Chondrocyte (in vitro differentiated cells): ENCODE measurements at regions not wholly inside any gene's neighbourhood (a gene's known extent, or its start where the extent isn't known, plus 50 kb on each side); places are given as distances from the start of the nearest gene placed in this dataset.

Experiments used
- DNase-seq: peaks from one replicate; pipeline ENCODE4 v3.0.0; 2021; ENCODE audit warnings: mixed read lengths, low spot score
- H3K27ac Mint-ChIP-seq: one replicate; pipeline ENCODE4 v1.8.0; 2021; ENCODE audit warnings: mild to moderate bottlenecking, moderate library complexity, mixed read lengths; ENCODE audit not compliant: unreplicated experiment
- H3K27me3 Mint-ChIP-seq: 2 replicates; pipeline ENCODE4 v1.8.0; 2021; ENCODE audit warnings: low read depth, mixed read lengths
- H3K36me3 Mint-ChIP-seq: 2 replicates; pipeline ENCODE4 v1.8.0; 2021; ENCODE audit warnings: low read depth, mixed read lengths
- H3K4me1 Mint-ChIP-seq: 2 replicates; pipeline ENCODE4 v1.8.0; 2021; ENCODE audit warnings: low read depth, mild to moderate bottlenecking, mixed read lengths
- H3K4me3 Mint-ChIP-seq: one replicate; pipeline ENCODE4 v1.8.0; 2021; ENCODE audit warnings: mild to moderate bottlenecking, moderate library complexity, mixed read lengths; ENCODE audit not compliant: unreplicated experiment
- H3K9me3 Mint-ChIP-seq: 2 replicates; pipeline ENCODE4 v1.8.0; 2021; ENCODE audit warnings: low read depth, mixed read lengths
- TF ChIP-seq, protein P1 (sequence below): fragments of 200-600 bp; sonication (generic); IDR thresholded peaks from 2 replicates; pipeline ENCODE4 v1.5.0; 2021; ENCODE audit warnings: antibody characterized with exemption, mild to moderate bottlenecking, moderate library complexity

DNA sequence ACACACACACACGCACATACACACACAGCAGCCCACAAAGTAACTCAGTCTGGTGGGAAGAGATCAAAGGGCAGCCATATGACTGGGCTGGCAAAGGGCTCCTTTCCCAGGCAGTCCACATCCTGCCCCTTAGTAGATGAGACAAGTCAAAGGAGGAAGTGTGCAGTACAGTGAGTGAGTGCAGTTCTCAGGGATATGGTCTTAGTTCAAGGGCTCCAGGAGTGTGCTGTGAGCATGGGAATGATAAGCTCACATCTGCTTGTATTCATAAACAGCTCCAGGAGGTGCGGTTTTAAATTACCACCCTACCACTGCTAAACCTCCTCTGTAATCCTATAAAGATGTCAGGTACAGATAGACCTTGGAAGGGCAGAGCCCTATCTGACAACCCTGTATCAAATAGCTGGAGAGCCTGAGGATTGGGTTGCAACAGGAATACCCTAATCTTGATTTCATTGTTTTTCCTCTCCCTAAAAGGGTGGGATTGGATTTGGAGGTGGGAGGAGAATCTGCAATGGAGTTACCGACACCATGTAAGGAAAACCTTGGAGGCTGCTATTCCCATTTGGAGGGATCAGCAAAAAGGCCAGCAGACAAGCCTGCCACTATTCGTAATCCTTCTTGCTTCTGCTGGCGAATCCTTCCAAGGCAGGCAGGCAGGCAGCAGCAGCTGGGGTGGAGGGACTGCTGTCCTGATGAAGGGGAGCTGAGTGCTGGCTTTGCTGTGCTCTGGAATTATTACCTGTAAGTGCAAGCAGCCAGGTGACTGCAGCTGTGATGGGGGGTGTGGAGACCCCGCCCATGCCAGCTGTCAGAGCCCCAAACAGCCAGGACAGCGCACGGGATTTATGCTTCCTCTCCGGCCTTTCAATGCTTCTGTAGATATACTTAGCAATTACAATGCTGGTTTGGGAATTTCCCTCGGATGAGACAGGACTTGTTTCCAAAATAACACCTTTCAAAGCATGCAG, 342.7 kb downstream of the PRL start:
- Mint-ChIP-seq H3K4me1 (peaks cover 45% of the 10 kb centered on the region), H3K4me3 (no peak overlapping the region)
- no peak for DNase-seq

DNA sequence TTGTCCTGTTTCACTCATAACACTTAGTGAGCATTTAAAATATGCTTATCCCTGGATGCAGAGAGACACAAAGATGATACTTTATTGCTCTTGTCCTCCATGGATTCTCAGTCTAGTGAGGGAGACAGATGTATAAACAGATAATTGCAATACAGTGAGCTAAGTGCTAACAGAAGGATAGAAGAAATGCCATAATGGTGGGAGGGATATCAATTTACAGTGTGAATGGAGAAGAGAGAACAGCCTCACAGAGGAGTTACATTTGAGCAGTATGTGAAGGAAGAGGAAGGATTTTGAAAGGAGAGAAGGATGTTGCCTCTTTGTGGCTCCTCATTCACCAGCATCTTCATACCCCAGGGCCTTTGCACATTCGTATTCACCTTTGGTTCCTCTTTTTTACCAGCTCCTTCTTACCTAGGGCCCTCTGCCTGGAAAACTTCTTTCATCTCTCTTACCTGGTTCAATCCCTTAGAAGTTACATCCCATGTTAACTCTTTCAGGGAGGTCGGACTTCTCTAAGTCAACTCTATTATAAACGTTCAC, 341.7 kb downstream of the PRL start:
- H3K4me1 Mint-ChIP-seq, result peaks cover 36% of the 10 kb centered on the region
- no peak overlapping the region for H3K4me3 Mint-ChIP-seq
- H3K36me3 Mint-ChIP-seq, result no peaks in the 10 kb centered on the region
- TF ChIP-seq, protein P1, sequence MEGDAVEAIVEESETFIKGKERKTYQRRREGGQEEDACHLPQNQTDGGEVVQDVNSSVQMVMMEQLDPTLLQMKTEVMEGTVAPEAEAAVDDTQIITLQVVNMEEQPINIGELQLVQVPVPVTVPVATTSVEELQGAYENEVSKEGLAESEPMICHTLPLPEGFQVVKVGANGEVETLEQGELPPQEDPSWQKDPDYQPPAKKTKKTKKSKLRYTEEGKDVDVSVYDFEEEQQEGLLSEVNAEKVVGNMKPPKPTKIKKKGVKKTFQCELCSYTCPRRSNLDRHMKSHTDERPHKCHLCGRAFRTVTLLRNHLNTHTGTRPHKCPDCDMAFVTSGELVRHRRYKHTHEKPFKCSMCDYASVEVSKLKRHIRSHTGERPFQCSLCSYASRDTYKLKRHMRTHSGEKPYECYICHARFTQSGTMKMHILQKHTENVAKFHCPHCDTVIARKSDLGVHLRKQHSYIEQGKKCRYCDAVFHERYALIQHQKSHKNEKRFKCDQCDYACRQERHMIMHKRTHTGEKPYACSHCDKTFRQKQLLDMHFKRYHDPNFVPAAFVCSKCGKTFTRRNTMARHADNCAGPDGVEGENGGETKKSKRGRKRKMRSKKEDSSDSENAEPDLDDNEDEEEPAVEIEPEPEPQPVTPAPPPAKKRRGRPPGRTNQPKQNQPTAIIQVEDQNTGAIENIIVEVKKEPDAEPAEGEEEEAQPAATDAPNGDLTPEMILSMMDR, result no peak
- H3K27me3 Mint-ChIP-seq, result no peaks in the 10 kb centered on the region
- no peak for DNase-seq
- no peak overlapping the region for H3K27ac Mint-ChIP-seq
- no peaks in the 10 kb centered on the region for H3K9me3 Mint-ChIP-seq

More for the DNA sequence above, 342.7 kb downstream of the PRL start:
- Mint-ChIP-seq H3K27me3 (no peaks in the 10 kb centered on the region), H3K36me3 (no peaks in the 10 kb centered on the region), H3K9me3 (no peaks in the 10 kb centered on the region), H3K27ac (peak overlapping the region; percentile 78)
- TF ChIP-seq, protein P1, result no peak

DNA sequence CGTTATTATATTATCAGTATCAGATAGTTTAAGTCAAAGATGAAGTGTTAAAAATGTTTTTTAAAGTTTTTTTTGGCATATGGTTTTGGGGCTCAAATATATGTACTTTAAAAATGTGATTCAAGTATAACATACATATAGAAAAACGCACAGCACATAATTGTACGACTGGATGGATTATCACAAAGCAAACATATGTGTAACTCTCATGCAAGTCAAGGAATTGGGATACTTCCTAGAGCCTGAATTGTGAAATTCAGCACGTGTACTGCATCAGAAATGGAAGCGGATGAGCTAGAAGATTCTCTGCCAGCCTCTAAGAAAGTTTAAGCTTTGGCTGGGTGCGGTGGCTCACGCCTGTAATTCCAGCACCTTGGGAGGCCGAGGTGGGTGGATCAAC, 340.9 kb downstream of the PRL start:
- Mint-ChIP-seq H3K9me3 (no peaks in the 10 kb centered on the region), H3K27ac (no peak overlapping the region), H3K4me1 (peaks cover 29% of the 10 kb centered on the region), H3K27me3 (no peaks in the 10 kb centered on the region), H3K36me3 (no peaks in the 10 kb centered on the region), H3K4me3 (no peak overlapping the region)
- DNase-seq, result no peak
- TF ChIP-seq, protein P1, result no peak

DNA sequence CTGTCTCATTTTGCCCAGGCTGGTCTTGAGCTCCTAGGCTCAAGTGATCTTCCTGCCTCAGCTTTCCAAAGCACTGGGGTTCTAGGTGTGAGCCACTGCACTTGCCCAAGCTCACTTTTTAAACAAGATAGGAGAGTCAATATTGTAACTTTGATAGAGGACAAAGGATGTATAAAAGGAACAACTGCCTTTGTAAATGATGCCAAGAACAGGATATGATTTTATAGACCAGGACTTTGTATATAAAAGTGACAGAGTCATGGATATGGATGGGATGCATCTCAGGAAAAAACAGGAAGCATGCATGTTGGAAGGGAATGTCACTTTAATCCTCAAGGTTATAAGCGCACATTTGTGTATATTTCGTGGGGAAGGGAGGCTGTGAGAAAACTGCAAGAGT, 338.4 kb downstream of the PRL start:
- Mint-ChIP-seq H3K36me3 (no peaks in the 10 kb centered on the region), H3K4me3 (no peak overlapping the region), H3K4me1 (peaks cover 16% of the 10 kb centered on the region), H3K9me3 (no peaks in the 10 kb centered on the region), H3K27me3 (no peaks in the 10 kb centered on the region), H3K27ac (no peak overlapping the region)
- TF ChIP-seq, protein P1, result no peak
- DNase-seq, result no peak

DNA sequence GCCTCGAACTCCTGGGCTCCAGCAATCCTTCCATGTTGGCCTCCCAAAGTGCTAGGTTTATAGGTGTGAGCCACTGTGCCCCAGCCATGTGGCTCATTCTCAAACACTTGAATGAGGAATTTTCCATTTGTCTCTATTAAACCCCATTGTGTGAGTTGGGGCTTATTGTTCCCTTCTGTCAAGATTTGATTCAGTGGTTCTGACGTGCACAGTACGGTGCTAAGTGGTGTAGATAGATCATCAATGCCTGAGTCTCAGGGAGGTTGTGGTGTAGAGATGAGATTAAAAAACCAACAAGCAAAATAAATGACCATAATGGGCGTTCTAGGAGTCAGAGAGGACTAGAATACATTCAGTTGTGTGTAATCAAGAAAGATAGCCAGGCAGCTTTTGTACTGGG, 335.6 kb downstream of the PRL start:
- H3K4me3 Mint-ChIP-seq, result no peak overlapping the region
- DNase-seq, result no peak
- peaks cover 4% of the 10 kb centered on the region for H3K4me1 Mint-ChIP-seq
- TF ChIP-seq, protein P1, result no peak
- H3K9me3 Mint-ChIP-seq, result no peaks in the 10 kb centered on the region
- H3K36me3 Mint-ChIP-seq, result no peaks in the 10 kb centered on the region
- no peaks in the 10 kb centered on the region for H3K27me3 Mint-ChIP-seq
- H3K27ac Mint-ChIP-seq, result no peak overlapping the region
